ENCODE measurements at regions not wholly inside any gene's neighbourhood (a gene's known extent, or its start where the extent isn't known, plus 50 kb on each side); places are given as distances from the start of the nearest gene placed in this dataset.

DNA sequence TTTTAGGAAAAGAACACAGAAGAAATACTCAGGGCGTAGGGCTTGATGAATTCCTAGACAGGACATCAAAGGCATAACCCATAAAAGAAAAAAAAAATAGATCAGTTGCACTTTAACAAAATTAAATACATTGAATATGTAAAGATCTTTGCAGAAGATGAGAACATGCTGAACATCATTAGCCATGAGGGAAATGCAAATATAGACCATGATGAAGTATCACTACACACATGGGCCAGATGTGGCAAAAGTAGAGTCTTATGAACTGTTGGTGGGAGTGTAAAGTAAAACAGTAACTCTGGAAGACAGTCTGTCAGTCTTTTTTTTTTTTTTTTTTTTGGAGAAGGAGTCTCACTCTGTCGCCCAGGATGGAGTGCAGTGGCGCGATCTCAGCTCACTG, 246.7 kb upstream of the HSFY2 start:
- Histone ChIP-seq H3K27me3 (ENCODE audit: control insufficient read depth, insufficient read depth, low read length) (no peaks in the 10 kb centered on the region), H3K9me3 (ENCODE audit: control insufficient read depth, low read length) (no peaks in the 10 kb centered on the region), H3K4me3 (ENCODE audit: low read depth, low read length) (no peak overlapping the region), H3K4me1 (no peaks in the 10 kb centered on the region), H3K9ac (no peak overlapping the region), H3K79me2 (no peaks in the 10 kb centered on the region), H3K27ac (no peak overlapping the region), H2AFZ (no peak overlapping the region), H3K4me2 (ENCODE audit: low read length) (no peak overlapping the region), H3K36me3 (ENCODE audit: control insufficient read depth, insufficient read depth, low read length) (no peaks in the 10 kb centered on the region)
- TF ChIP-seq, protein P1, sequence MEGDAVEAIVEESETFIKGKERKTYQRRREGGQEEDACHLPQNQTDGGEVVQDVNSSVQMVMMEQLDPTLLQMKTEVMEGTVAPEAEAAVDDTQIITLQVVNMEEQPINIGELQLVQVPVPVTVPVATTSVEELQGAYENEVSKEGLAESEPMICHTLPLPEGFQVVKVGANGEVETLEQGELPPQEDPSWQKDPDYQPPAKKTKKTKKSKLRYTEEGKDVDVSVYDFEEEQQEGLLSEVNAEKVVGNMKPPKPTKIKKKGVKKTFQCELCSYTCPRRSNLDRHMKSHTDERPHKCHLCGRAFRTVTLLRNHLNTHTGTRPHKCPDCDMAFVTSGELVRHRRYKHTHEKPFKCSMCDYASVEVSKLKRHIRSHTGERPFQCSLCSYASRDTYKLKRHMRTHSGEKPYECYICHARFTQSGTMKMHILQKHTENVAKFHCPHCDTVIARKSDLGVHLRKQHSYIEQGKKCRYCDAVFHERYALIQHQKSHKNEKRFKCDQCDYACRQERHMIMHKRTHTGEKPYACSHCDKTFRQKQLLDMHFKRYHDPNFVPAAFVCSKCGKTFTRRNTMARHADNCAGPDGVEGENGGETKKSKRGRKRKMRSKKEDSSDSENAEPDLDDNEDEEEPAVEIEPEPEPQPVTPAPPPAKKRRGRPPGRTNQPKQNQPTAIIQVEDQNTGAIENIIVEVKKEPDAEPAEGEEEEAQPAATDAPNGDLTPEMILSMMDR (IDR thresholded peaks at IDR 0.05) = no peak

DNA sequence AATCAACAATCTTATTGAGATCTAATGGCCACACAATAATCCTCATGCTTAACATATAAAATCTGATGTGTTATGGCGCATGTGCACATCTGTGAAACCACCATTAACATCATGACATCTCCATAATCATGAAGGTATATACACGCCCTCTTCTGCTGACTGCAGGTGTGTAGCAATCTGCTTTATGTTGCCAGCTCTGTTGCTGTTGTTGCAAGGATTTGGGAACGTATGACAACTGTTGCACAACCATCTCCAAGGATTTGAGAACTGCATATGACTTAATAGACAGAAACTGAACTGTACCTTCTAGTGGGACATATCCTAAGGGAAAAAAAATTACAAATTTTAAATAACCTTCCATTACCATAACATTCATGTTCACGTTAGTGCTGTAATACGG, 243.5 kb upstream of the HSFY2 start:
- no peak overlapping the region for H3K9ac ChIP-seq

DNA sequence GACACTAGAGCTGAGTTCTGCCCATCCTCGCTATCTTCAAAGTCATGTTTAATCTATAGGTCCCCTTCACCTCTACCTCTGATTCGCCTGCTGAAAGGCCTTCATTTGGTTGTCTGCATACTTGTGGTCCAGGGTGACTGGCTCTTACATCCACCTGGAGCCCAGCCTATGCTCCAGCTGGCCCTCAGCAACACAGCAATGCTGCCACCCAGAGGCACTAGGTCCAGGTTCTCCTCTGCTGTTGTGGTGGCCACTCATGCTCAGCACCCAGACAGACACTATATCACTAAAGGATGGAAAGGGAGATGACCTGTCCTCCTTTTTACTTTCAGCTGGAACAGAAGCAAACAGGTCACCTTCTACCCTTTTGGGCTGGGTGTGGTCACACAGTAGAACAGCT, 242.3 kb upstream of the HSFY2 start:
- Histone ChIP-seq H3K4me1 (no peaks in the 10 kb centered on the region), H3K36me3 (ENCODE audit: control insufficient read depth, insufficient read depth, low read length) (no peaks in the 10 kb centered on the region), H3K4me2 (ENCODE audit: low read length) (no peak overlapping the region), H3K4me3 (ENCODE audit: low read depth, low read length) (no peak overlapping the region), H3K79me2 (no peaks in the 10 kb centered on the region), H3K9me3 (ENCODE audit: control insufficient read depth, low read length) (no peaks in the 10 kb centered on the region), H3K9ac (no peak overlapping the region), H3K27me3 (ENCODE audit: control insufficient read depth, insufficient read depth, low read length) (no peaks in the 10 kb centered on the region), H3K27ac (no peak overlapping the region), H2AFZ (no peak overlapping the region)
- TF ChIP-seq, protein P1 (IDR thresholded peaks at IDR 0.05) = no peak

More for the DNA sequence above, 243.5 kb upstream of the HSFY2 start:
- Histone ChIP-seq H3K27ac (no peak overlapping the region), H3K36me3 (ENCODE audit: control insufficient read depth, insufficient read depth, low read length) (no peaks in the 10 kb centered on the region), H3K4me3 (ENCODE audit: low read depth, low read length) (no peak overlapping the region), H2AFZ (no peak overlapping the region), H3K27me3 (ENCODE audit: control insufficient read depth, insufficient read depth, low read length) (no peaks in the 10 kb centered on the region), H3K79me2 (no peaks in the 10 kb centered on the region), H3K4me2 (ENCODE audit: low read length) (no peak overlapping the region), H3K4me1 (no peaks in the 10 kb centered on the region), H3K9me3 (ENCODE audit: control insufficient read depth, low read length) (no peaks in the 10 kb centered on the region)
- TF ChIP-seq, protein P1 (IDR thresholded peaks at IDR 0.05) = no peak

DNA sequence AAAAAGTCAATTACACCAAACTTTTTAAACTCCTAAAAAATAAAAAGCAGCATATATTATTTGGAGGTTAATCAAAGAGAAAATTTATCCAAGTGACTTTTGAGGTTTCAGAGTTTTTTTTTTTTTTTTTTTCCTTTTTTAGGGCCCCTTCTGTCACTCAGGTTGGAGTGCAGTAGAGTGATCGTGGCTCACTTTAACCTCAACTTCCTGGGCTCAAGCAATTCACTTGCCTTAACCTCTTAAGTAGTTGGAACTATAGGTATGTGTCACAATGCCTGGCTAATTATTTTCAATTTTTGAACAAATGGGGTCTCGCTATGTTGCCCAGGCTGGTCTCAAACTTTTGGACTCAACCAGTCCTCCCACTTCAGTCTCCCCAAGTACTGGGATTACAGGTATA, 241.7 kb upstream of the HSFY2 start:
- H3K9me3 ChIP-seq (ENCODE audit: control insufficient read depth, low read length) = no peaks in the 10 kb centered on the region
- H3K4me2 ChIP-seq (ENCODE audit: low read length) = no peak overlapping the region
- H3K36me3 ChIP-seq (ENCODE audit: control insufficient read depth, insufficient read depth, low read length) = no peaks in the 10 kb centered on the region
- no peak overlapping the region for H3K9ac ChIP-seq
- H3K27ac ChIP-seq = no peak overlapping the region
- no peak overlapping the region for H2AFZ ChIP-seq
- TF ChIP-seq, protein P1 (IDR thresholded peaks at IDR 0.05) = no peak
- no peaks in the 10 kb centered on the region for H3K79me2 ChIP-seq
- no peak overlapping the region for H3K4me3 ChIP-seq (ENCODE audit: low read depth, low read length)
- no peaks in the 10 kb centered on the region for H3K4me1 ChIP-seq
- H3K27me3 ChIP-seq (ENCODE audit: control insufficient read depth, insufficient read depth, low read length) = no peaks in the 10 kb centered on the region

DNA sequence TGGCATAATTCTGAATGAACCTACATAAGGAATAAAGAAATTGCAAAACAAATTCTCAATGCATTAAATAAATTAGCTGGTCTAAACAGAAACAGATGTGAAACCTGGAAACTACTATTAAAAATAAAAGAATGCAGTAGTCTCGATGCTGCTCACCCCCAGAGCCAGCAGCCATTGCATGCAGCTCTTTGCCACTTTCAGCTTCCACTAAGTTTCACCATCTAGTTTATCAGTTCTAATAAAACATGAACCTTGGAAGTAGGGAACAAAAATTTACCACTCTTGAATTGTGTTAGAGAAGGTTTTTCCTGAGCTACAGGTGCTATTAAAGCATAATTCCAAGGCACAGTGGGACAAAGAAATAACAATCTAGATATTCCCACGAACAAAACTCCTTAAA, 239.4 kb upstream of the HSFY2 start:
- no peak overlapping the region for H3K27ac ChIP-seq
- no peak overlapping the region for H3K9ac ChIP-seq
- no peaks in the 10 kb centered on the region for H3K79me2 ChIP-seq
- no peaks in the 10 kb centered on the region for H3K27me3 ChIP-seq (ENCODE audit: control insufficient read depth, insufficient read depth, low read length)
- H3K4me1 ChIP-seq = no peaks in the 10 kb centered on the region
- no peak overlapping the region for H3K4me3 ChIP-seq (ENCODE audit: low read depth, low read length)
- H3K9me3 ChIP-seq (ENCODE audit: control insufficient read depth, low read length) = no peaks in the 10 kb centered on the region
- no peak overlapping the region for H2AFZ ChIP-seq
- no peak overlapping the region for H3K4me2 ChIP-seq (ENCODE audit: low read length)
- no peaks in the 10 kb centered on the region for H3K36me3 ChIP-seq (ENCODE audit: control insufficient read depth, insufficient read depth, low read length)
- TF ChIP-seq, protein P1 (IDR thresholded peaks at IDR 0.05) = no peak

All from parathyroid adenoma (tissue), 2 donors.